DLD1 (cell line): ENCODE measurements at regions not wholly inside any gene's neighbourhood (a gene's known extent, or its start where the extent isn't known, plus 50 kb on each side); places are given as distances from the start of the nearest gene placed in this dataset.

Experiments used
- in situ Hi-C: cut with HindIII; loops from 2 replicates; pipeline ENCODE4 v1.10.0; 2017; ENCODE audit warnings: low sequenced_read_pairs

GRCh38 chr18:70450426-70451253 lies 161.8 kb downstream of the SOCS6 start:
- in situ Hi-C loops = no loop called here

GRCh38 chr18:70448588-70448987 lies 159.7 kb downstream of the SOCS6 start:
- in situ Hi-C loops = no loop called here

- in situ Hi-C loops = no loop called here
Measured at GRCh38 chr18:70446063-70446462, 157.2 kb downstream of the SOCS6 start.

- in situ Hi-C loops = no loop called here
Measured at GRCh38 chr18:70442933-70443332, 154.1 kb downstream of the SOCS6 start.

GRCh38 chr18:70432804-70433400 lies 144.1 kb downstream of the SOCS6 start:
- in situ Hi-C loops = no loop called here

- in situ Hi-C loops = no loop called here
Measured at GRCh38 chr18:70431203-70431624, 142.4 kb downstream of the SOCS6 start.

- in situ Hi-C loops = no loop called here
Measured at GRCh38 chr18:70430501-70431173, 141.8 kb downstream of the SOCS6 start.

- in situ Hi-C loops = no loop called here
Measured at GRCh38 chr18:70429847-70430500, 141.1 kb downstream of the SOCS6 start.

- in situ Hi-C loops = no loop called here
Measured at GRCh38 chr18:70428439-70428838, 139.6 kb downstream of the SOCS6 start.

- in situ Hi-C loops = no loop called here
Measured at GRCh38 chr18:70426818-70427217, 138.0 kb downstream of the SOCS6 start.

GRCh38 chr18:70425236-70425635 lies 136.4 kb downstream of the SOCS6 start:
- in situ Hi-C loops = no loop called here

GRCh38 chr18:70423988-70424387 lies 135.1 kb downstream of the SOCS6 start:
- in situ Hi-C loops = loop anchor here (25.0 kb wide), 1 partner anchor 212 kb away; the partner anchor contains the start of gene RTTN

GRCh38 chr18:70423120-70423519 lies 134.3 kb downstream of the SOCS6 start:
- in situ Hi-C loops = loop anchor here (25.0 kb wide), 1 partner anchor 211 kb away; the partner anchor contains the start of gene RTTN

- in situ Hi-C loops = loop anchor here (25.0 kb wide), 1 partner anchor 210 kb away; the partner anchor contains the start of gene RTTN
Measured at GRCh38 chr18:70422391-70422965, 133.6 kb downstream of the SOCS6 start.

- in situ Hi-C loops = loop anchor here (25.0 kb wide), 1 partner anchor 209 kb away; the partner anchor contains the start of gene RTTN
Measured at GRCh38 chr18:70421471-70422390, 132.9 kb downstream of the SOCS6 start.

- in situ Hi-C loops = loop anchor here (25.0 kb wide), 1 partner anchor 208 kb away; the partner anchor contains the start of gene RTTN
Measured at GRCh38 chr18:70420146-70420898, 131.5 kb downstream of the SOCS6 start.

GRCh38 chr18:70419526-70419925 lies 130.7 kb downstream of the SOCS6 start:
- in situ Hi-C loops = loop anchor here (25.0 kb wide), 1 partner anchor 207 kb away; the partner anchor contains the start of gene RTTN

GRCh38 chr18:70418546-70419311 lies 129.9 kb downstream of the SOCS6 start:
- in situ Hi-C loops = loop anchor here (25.0 kb wide), 1 partner anchor 206 kb away; the partner anchor contains the start of gene RTTN
